ENCODE measurements at regions not wholly inside any gene's neighbourhood (a gene's known extent, or its start where the extent isn't known, plus 50 kb on each side); places are given as distances from the start of the nearest gene placed in this dataset.

GRCh38 chr17:6187836-6188235 lies 117.7 kb downstream of the WSCD1 start:
- TF ChIP-seq POLR2A (IDR thresholded peaks at IDR 0.05) (no peak), CTCF (IDR thresholded peaks at IDR 0.05) (no peak)

All from thyroid gland (tissue), 4 donors.